Esophagus (tissue), 2 donors: ENCODE measurements at regions not wholly inside any gene's neighbourhood (a gene's known extent, or its start where the extent isn't known, plus 50 kb on each side); places are given as distances from the start of the nearest gene placed in this dataset.

ENCODE experiments used
- H3K27ac ChIP-seq, 2 donors: one replicate each; pipeline ENCODE4 v1.5.1; 2013; ENCODE audit warnings: low read depth in 2 of 2, mild to moderate bottlenecking in 2 of 2, inconsistent platforms in 1 of 2, low read length in 1 of 2, moderate library complexity in 1 of 2
- H3K27me3 ChIP-seq, 2 donors: one replicate each; pipeline ENCODE4 v1.6.1; 2013; ENCODE audit warnings: low read length in 2 of 2, control low read depth in 1 of 2, mild to moderate bottlenecking in 1 of 2; ENCODE audit not compliant: insufficient read depth in 2 of 2, control insufficient read depth in 1 of 2
- H3K36me3 ChIP-seq, 2 donors: one replicate each; pipeline ENCODE4 v1.6.1; 2013; ENCODE audit warnings: low read length in 1 of 2; ENCODE audit not compliant: control insufficient read depth in 2 of 2, insufficient read depth in 2 of 2
- H3K4me1 ChIP-seq, 2 donors: one replicate each; pipeline ENCODE4 v1.6.1; 2013; ENCODE audit warnings: low read length in 1 of 2; ENCODE audit not compliant: control insufficient read depth in 2 of 2, insufficient read depth in 2 of 2
- H3K4me3 ChIP-seq, 2 donors: one replicate each; pipeline ENCODE4 v1.5.1; 2013; ENCODE audit warnings: low read length in 2 of 2, mild to moderate bottlenecking in 2 of 2, low read depth in 1 of 2, moderate library complexity in 1 of 2
- H3K9me3 ChIP-seq, 2 donors: one replicate each; pipeline ENCODE4 v1.6.1; 2013; ENCODE audit warnings: mild to moderate bottlenecking in 2 of 2, low read depth in 1 of 2, low read length in 1 of 2, moderate library complexity in 1 of 2; ENCODE audit not compliant: control insufficient read depth in 2 of 2, insufficient read depth in 1 of 2
- WGBS, 2 donors: extraction: QIAGEN DNeasy Blood & Tissue Kit; methylation state at CpG; one replicate each; pipeline ENCODE4 v1.1.7; 2013; 5-methylcytosine and 5-hydroxymethylcytosine counted together
- donor health status: healthy with polysubstance abuse.
- donor health status: Bipolar disorder and iron deficiency.

DNA sequence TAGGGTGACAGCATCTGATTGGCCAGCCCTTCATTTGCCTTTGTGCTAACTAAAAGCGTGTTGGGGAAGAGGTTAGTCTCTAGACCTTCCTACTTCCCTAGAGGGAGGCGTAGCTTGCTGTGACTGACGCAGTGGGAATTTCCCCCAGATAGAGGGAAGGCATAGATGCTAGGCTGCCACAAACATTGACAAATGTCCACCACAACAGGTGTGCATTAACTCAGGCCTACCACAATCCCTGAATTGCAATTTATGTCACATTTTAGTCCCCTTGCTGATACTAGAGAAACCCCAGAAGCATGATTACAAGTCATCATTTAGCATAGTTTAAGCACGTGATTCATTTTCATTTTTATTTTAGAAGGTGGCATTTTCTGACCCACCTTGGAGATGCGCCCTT, 76.3 kb upstream of the WSB1 start:
- 87 to 91% methylated on average over 5 of the region's 5 CpGs for WGBS, 2 donors
- H3K27ac ChIP-seq: no peak overlapping the region

DNA sequence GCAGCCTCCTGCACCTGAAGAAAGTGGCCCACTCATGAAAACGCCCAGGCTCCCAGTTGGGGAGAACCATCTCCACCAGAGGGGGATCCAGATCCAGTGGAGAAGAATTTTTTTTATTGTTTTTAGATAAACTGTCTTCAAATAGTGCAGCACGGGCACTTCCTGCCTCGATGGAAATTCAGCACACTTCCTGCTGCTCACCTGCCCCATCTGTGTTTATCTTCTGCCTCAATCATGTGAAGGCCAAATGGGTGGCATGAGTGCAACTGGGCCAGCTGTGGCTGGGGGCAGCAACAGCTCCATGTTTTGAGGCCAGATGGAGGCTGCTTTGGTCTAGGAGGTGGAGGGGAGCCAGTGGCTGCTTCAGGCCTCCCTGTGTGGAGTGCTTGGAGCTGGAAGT, 75.9 kb upstream of the WSB1 start:
- H3K9me3 ChIP-seq: peaks cover 0 to 2% of the 10 kb centered on the region in 2 donors
- 62 to 86% methylated on average over 3 of the region's 3 CpGs for whole genome bisulfite sequencing, 2 donors
- H3K4me1 ChIP-seq: no peaks in the 10 kb centered on the region
- no peaks in the 10 kb centered on the region for H3K36me3 ChIP-seq
- no peak overlapping the region for H3K27ac ChIP-seq
- H3K4me3 ChIP-seq: no peak overlapping the region
- H3K27me3 ChIP-seq: no peaks in the 10 kb centered on the region

More for the DNA sequence above, 76.3 kb upstream of the WSB1 start:
- Histone ChIP-seq H3K4me1 (no peaks in the 10 kb centered on the region), H3K4me3 (no peak overlapping the region), H3K27me3 (no peaks in the 10 kb centered on the region), H3K9me3 (peaks cover 0 to 2% of the 10 kb centered on the region in 2 donors), H3K36me3 (no peaks in the 10 kb centered on the region)

DNA sequence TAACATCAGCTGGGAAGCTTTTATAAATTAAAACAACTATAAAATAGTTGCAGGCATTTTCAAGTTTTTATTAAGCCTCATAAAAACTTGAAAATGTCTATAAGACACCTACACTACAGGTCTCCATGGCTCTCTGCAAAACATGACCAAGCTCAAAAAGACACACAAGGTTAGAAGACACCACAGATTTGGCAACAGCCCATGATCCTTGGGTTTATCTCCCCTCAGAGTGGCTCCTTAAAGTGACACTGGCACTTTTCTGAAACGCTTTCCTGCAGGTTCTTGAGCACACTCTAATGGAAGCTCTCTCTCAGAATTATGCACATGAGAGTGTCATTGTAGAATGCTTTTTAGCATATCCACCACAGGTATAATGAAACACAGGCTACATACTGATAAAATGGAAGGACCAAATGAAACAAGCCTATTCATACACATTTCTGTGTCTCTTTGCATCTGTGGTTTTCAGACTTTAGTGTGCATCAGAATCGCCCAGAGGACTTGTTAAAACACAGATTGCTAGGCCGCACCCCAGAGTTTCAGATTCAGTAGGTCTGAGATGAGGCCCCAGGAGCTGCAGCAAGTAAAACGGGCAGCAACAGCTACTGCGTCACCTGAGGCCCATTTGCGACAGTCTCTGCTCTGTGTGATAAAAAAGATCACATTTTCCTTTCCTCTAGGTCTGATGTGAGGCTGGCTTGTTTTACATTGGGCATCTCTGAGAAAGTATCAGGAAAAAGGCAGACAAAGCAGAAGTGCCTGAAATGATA, 75.0 kb upstream of the WSB1 start:
- Histone ChIP-seq H3K27me3 (no peaks in the 10 kb centered on the region), H3K4me3 (no peak overlapping the region), H3K27ac (no peak overlapping the region), H3K9me3 (peaks cover 0 to 2% of the 10 kb centered on the region in 2 donors), H3K36me3 (no peaks in the 10 kb centered on the region), H3K4me1 (no peaks in the 10 kb centered on the region)
- WGBS, 2 donors: 76 to 80% methylated on average over 6 of the region's 6 CpGs

DNA sequence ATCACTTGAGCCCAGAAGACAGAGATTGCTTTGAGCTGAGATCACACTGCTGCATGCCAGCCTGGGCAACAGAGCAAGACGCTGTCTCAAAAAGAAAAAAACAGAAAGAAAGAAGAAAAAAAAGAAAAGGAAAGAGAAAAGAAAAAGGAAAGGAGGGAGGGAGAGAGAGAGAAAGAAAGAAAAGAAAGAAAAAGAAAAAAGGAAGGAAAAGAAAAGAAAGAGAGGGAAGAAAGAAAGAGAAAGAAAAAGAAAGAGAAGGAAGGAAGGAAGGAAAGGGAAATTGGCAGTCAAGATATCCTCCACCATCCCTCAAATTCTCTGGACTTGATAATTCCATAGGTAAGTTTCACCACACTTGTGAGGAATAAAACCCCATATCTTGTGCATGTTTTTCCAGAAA, 71.4 kb upstream of the WSB1 start:
- H3K9me3 ChIP-seq: peaks cover 0 to 2% of the 10 kb centered on the region in 2 donors
- no peak overlapping the region for H3K4me3 ChIP-seq
- 82 to 91% methylated on average over 1 of the region's 1 CpG for WGBS, 2 donors
- H3K36me3 ChIP-seq: no peaks in the 10 kb centered on the region
- H3K4me1 ChIP-seq: no peaks in the 10 kb centered on the region
- no peak overlapping the region for H3K27ac ChIP-seq
- H3K27me3 ChIP-seq: no peaks in the 10 kb centered on the region

DNA sequence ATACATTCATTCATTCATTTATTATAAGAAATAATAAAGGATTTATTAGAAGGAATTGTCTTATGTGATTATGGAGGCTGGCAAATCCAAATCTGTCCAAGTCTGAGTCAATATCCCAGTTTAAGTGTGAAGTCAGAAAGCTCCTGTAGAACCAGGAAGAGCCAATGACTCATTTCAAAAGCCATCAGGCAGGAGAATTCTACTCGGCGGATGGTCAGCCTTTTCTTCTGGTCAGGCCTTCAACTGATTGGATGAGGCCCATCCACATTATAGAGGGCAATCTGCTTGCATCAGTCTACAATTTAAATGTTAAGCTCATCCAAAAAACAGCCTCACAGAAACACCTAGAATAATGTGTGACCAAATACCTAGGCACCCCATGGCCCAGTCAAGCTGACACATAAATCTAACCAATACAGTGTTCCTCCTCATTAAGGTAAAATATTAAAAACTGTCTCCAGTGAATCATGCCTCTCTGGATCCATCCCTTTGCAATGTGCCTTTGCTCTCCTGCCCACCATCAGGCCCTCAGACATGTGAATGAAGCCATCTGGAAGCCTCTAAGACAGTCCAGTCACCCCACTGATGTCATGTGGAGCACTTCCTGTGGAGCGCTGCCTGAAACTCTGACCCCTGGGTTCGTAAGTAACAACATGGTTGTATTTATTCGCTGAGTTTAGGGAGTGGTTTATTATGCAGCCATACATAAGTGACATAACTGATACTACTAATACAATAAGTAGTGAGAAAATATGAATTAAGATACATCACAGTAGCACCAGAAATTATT, 69.2 kb upstream of the WSB1 start:
- no peaks in the 10 kb centered on the region for H3K36me3 ChIP-seq
- H3K27ac ChIP-seq: no peak overlapping the region
- no peaks in the 10 kb centered on the region for H3K27me3 ChIP-seq
- peaks cover 0 to 2% of the 10 kb centered on the region in 2 donors for H3K9me3 ChIP-seq
- no peak overlapping the region for H3K4me3 ChIP-seq
- H3K4me1 ChIP-seq: no peaks in the 10 kb centered on the region
- 73 to 77% methylated on average over 5 of the region's 5 CpGs for WGBS, 2 donors

DNA sequence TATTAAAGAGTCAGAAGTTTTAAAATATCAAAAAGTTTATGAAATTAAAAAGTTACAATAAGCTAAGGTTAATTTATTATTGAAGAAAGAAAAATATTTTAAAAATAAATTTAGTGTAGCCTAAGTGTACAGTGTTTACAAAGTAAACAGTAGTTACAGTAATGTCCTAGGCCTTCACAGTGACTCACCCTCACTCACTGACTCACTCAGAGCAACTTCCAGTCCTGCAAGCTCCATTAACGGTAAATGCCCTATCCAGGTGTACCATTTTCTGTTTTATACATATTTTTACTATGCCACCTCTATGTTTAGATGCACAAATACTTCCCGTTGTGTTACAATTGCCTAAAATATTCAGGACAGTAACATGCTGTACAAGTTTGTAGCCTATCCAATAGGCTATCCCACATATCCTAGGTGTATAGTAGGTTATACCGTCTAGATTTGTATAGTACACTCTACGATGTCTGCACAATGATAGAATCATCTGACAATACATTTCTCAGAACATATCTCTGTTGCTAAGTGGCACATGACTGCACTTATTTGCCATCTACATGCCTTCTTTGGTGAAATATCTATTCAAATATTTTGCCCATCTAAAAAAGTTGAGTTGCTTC, 67.2 kb upstream of the WSB1 start:
- Histone ChIP-seq H3K4me3 (no peak overlapping the region), H3K4me1 (no peaks in the 10 kb centered on the region), H3K27ac (no peak overlapping the region), H3K27me3 (no peaks in the 10 kb centered on the region), H3K36me3 (no peaks in the 10 kb centered on the region), H3K9me3 (peaks cover 0 to 2% of the 10 kb centered on the region in 2 donors)
- 64 to 73% methylated on average over 4 of the region's 4 CpGs for WGBS, 2 donors

DNA sequence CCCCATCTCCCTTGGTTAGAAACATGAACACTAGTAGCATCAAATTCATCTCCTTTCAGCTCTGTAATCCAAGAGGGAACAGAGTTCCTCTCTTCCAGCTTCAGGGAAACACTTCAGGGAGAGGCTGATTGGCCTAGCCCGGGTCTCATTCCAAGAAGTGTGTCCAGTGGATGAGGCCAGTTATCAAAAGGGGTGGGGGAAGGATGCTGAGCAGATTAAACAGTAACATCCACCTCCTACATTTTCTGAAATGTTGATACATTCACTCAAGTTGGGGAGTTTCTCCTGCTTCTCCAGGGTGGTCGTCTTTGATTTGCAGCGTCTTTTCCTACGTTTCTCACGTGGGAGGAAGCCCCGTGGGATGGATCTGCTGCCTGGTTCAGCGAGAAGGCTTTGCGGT, 62.9 kb upstream of the WSB1 start:
- no peak overlapping the region for H3K27ac ChIP-seq
- no peaks in the 10 kb centered on the region for H3K9me3 ChIP-seq
- H3K4me1 ChIP-seq: no peaks in the 10 kb centered on the region
- no peaks in the 10 kb centered on the region for H3K27me3 ChIP-seq
- no peaks in the 10 kb centered on the region for H3K36me3 ChIP-seq
- WGBS, 2 donors: 79 to 88% methylated on average over 8 of the region's 8 CpGs
- H3K4me3 ChIP-seq: no peak overlapping the region

DNA sequence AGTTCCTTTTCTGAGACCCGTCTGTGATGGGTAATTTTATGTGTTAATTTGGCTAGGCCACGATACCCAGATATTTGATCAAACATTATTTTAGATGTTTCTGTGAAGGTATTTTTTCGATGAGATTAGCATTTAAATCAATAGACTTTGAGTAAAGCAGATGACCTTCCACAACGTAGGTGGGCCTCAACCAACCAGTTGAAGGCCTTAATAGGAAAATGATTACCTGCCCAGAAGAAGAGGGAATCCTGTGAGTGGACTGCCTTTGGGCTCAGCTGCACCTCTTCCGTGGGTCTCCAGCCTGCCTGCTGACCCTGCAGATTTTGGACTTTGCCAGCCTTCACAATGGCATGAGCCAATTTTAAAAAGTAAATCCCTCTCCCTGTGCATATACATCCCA, 61.6 kb upstream of the WSB1 start:
- Histone ChIP-seq H3K4me3 (no peak overlapping the region), H3K27ac (no peak overlapping the region), H3K4me1 (no peaks in the 10 kb centered on the region), H3K9me3 (no peaks in the 10 kb centered on the region), H3K27me3 (no peaks in the 10 kb centered on the region), H3K36me3 (no peaks in the 10 kb centered on the region)
- 89 to 94% methylated on average over 5 of the region's 5 CpGs for WGBS, 2 donors

DNA sequence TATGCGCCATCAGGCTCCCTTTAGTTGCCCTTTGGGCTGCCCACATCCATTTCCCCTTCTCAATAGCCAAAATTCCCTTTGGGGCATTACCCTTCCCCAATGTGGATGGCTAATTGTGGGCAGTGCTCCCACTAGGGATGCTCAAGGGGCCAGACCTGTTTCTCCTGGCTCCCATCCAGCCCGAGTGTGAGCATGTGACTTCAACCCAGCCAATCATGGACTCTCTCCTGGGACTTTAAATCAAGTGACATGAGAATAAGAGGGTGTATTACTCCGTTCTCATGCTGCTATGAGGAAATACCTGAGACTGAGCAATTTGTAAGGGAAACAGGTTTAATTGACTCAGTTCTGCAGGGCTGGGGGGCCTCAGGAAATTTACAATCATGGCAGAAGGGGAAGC, 60.9 kb upstream of the WSB1 start:
- H3K4me1 ChIP-seq: no peaks in the 10 kb centered on the region
- H3K4me3 ChIP-seq: no peak overlapping the region
- H3K27ac ChIP-seq: no peak overlapping the region
- WGBS, 2 donors: 74 to 81% methylated on average over 3 of the region's 3 CpGs
- no peaks in the 10 kb centered on the region for H3K36me3 ChIP-seq
- no peaks in the 10 kb centered on the region for H3K27me3 ChIP-seq
- H3K9me3 ChIP-seq: no peaks in the 10 kb centered on the region
